CD4-positive, alpha-beta T cell treated with Interleukin-12 subunit alpha and Interleukin-12 subunit beta, for 1 hour (primary cell): ENCODE measurements at regions not wholly inside any gene's neighbourhood (a gene's known extent, or its start where the extent isn't known, plus 50 kb on each side); places are given as distances from the start of the nearest gene placed in this dataset.
"Not testable (repeated sequence)": the region's sequence is repeated elsewhere in the genome, so short reads cannot be mapped to it uniquely, and the experiment has no call there.

Experiments
- DNase-seq: peaks from one replicate; pipeline ENCODE4 v3.0.0-alpha.2; 2020

- DNase-seq = no peak
Measured at GRCh38 chr3:112765531-112765930, 81.1 kb downstream of the CD200R1L start.

- DNase-seq = no peak
Measured at GRCh38 chr3:112763258-112763657, 83.4 kb downstream of the CD200R1L start.

- no peak for DNase-seq
Measured at GRCh38 chr3:112761062-112761638, 85.5 kb downstream of the CD200R1L start.

DNA sequence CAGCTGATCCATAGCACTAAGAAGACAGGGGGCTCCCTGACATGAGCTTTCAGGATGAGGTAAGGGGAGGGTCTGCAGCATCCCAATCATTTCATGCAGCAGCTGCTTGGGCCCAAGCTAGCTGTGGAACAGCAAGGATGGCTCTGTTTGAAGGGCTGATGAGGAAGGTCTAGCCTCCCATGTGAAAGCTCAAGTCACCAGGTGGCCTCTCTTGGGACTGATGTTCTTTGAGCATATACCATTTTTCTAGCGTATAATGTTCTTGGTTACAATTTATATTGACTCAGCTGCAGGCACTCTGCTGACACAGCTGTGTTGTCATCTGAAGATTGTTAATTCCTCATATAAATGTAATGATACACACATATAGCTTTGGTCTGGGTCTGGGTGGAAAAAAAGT is 87.0 kb downstream of the CD200R1L start:
- no peak for DNase-seq

DNA sequence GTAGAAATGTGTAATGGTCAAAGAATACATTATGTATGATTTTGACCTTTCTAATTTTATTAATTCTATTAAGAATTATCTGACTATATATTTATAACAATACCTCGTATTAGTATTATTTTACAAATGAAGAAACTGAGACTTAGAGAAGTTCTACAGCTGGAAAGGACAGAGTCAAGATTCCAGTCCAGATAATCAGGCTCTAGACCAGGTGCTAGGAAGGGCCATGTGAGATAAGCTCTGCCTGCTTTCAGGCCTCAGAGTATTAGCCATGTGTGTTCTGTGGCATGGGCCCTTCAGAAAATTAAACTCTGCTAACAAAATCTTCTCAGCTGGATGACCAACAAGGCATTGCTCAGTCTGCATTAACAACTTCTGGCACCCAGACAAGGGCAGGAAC is 87.5 kb downstream of the CD200R1L start:
- DNase-seq = no peak

DNA sequence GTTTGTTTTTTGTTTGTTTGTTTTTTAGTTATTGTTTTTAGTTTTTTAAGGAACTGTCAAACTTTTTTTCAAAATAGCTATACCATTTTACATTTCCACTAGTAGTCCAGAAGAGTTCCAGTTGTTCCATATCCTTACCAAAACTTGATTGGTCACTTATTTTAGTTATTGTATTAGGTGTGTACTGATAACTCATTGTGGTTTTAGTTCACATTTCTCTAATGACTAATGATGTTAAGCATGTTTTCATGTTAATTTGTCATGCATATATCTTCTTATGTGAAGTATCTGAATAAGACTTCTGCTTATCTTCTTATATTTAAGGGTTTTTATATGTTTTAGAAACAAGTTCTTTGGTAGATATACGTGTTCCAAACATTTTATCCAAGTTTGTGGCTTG is 89.5 kb downstream of the CD200R1L start:
- no peak for DNase-seq

DNA sequence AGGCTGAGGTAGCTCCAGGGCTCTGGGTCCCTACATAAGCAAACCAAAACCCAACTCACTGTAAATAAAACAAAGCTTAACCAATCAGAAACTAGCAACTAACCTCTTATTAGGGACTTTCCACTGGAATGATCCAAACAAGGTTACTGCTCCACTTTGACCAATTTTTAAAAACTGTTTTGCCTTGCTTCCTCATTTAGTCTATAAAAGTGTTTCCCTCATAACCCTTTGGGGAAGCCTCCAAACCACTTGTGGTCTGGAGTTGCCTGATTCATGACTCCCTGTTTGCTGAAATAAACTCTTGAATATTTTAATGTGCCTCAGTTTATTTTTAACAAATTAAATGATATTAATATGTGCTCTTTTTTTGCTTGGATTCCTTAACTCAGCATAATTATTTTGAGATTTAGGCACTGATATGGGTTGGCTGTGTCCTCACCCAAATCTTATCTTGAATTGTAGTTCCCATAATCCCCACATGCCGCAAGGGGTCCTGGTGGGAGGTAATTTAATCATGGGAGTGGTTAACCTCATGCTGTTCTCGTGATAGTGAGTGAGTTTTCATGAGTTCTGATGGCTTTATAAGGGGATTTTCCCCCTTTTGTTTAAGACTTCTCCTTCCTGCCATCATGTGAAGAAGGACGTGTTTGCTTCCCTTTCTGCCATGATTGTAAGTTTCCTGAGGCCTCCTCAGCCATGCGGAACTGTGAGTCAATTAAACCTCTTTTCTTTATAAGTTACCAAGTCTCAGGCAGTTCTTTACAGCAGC is 90.6 kb downstream of the CD200R1L start:
- DNase-seq = no peak

DNA sequence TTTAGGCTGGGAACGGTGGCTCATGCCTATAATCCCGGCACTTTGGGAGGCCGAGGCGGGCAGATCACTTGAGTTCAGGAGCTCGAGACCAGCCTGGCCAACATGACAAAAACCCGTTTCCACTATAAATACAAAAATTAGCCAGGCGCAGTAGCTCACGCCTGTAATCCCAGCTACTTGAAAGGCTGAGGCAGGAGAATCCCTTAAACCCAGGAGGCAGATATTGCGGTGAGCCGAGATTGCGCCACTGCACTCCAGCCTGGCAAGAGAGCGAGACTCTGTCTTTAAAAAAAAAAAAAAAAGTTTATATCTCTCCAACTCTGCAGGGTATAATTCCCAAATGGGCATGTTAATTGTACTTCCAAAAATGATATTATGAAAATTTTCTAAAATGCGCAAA is 91.6 kb downstream of the CD200R1L start:
- not testable (repeated sequence) for DNase-seq

DNA sequence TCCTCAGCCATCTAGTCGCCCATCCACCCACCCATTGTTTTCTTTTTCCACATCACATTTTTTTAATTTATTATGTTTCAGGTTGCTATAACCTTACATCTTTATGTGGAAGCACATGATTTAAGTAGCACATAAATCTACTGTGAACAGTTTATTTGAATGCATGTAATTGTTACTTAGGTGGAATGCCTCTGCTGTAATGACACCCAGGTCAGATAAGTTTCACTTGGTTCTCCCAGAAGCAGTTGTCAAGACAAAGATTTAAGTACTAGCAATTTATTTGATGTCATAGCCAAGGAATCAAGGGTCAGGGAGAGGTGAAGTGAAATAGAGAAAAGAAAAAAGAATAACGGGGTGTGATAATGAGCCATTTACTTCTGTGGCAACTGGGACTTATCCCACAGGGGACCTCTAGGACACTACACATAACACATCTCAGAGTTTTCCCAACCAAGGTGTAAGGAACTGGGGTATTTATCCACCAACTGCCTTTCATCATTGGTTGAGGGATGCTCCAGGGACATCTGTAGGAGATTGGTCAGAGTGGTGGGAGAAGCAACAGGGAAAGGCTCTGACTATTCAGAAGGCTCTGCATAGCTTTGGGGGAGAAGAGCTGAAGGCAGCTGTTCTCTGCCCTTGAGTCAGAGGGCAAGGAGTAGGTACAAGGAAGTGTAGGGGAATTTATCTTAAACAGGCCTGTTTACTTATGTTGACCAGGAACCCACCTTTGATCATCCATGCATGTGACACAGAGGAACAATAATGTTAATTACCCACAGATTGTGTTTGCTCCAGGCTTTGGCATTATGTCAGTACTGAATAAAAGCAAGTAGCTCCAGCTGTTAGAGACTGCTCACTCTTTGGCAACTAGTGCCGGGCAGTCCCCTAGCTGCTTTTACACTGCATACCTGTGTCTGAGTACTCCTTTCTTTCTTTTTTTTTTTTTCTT is 94.8 kb downstream of the CD200R1L start:
- no peak for DNase-seq

GRCh38 chr3:112751061-112751460 is 95.6 kb downstream of the CD200R1L start:
- no peak for DNase-seq

- DNase-seq = no peak
Measured at GRCh38 chr3:112747624-112748023, 99.0 kb downstream of the CD200R1L start.

DNA sequence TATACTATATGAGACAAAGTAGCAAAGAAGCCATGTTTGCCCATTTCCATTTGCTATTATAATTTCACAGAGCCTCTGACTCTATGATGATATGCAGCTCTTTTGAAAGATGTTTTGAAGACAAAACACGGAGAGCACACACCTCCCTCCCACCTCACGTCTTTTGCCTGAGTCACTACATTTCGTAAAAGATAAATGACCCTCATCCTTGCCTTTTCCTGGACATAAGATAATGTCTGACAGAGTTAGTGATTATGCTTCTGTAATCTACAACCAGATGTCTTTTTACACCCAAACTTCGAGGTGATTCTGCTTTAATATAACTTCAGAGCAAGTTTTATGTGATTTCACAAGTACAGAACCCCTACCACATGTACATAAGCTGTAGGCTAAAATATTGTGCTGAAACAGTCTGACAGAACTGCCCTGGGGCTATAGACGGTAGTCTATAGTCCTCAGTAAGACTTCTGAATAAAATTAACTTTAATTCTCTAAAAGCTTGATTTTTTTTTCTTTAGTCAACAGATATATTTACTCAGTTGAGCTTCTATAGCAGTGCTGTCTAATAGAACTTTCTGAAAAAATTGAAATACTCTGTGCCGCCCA is 99.9 kb downstream of the CD200R1L start:
- no peak for DNase-seq

DNA sequence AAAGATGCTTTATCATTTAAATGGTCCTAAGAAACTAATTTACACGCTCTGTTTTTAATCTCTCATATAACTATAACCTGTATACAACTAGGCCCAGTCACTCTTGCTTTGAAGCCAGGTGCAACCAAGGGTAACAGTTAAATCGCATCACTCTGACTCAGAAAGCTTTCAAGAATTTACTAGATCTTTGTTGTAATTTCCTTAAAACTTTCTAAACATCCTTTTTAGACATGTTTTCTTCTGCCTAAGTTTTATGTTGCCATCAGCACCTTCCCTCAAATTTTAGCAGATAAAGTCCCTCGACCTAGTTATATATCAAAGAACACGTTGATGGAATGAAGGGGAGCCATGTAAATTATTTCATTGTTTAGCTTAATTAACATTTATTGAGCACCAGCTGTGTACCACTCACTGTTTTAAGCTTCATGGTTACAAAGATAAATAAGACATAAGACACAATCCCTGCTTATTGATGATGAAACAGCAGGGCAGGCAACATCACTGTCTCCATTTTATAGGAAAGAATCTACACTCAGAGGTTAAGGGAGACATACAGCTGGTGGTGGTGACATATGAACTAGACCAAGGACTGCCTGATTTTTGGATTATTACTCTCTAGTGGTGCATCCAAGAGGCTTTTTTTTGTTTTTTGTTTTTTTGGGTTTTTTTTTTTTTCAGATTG is 101.0 kb downstream of the CD200R1L start:
- DNase-seq = no peak

- no peak for DNase-seq
Measured at GRCh38 chr3:112744825-112745566, 101.7 kb downstream of the CD200R1L start.

GRCh38 chr3:112744106-112744505 is 102.6 kb downstream of the CD200R1L start:
- no peak for DNase-seq

DNA sequence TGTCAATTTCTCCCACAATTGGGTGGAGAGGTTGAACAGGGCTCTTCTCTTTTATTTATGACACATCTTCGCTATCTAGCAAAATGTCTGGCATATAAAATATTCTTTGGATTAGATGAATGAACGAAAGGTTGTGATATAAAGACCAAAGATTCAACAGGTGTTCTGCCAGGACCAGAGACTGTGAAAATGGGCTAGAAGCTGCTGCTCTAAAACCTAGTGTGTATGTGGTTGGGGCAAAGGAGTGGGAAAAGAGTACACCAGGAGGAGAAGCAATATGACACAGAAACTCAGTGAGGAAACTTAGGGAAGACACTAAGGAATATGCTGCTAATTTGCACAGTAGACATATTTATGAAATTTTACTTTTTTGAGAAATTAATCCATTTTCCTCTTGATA is 102.0 kb upstream of the CCDC80 start:
- DNase-seq = no peak

DNA sequence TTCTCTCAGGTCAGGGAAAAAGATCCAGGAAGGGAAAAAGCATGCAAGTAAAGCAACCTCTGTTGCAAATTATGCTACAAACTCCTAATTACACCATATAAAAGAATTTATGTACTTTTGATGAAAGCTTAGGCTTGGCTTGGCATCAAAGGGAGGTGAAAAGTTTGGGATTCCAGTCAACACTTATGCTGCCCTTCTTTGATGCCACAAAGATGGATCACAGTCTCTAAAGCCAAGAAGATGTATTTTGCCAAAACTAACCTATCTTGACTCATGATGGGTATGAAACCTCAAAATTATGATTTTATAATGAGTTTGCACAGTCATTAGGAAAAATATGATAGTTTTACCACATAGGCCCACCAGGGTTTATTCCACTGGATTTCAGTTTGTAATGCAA is 101.0 kb upstream of the CCDC80 start:
- DNase-seq = no peak

GRCh38 chr3:112740835-112741234 is 99.9 kb upstream of the CCDC80 start:
- peak; percentile 27 for DNase-seq

- DNase-seq = peak; percentile 9
Measured at GRCh38 chr3:112739252-112739965, 98.5 kb upstream of the CCDC80 start.

- no peak for DNase-seq
Measured at GRCh38 chr3:112738366-112738765, 97.4 kb upstream of the CCDC80 start.
